T-cell (primary cell): ENCODE measurements at regions not wholly inside any gene's neighbourhood (a gene's known extent, or its start where the extent isn't known, plus 50 kb on each side); places are given as distances from the start of the nearest gene placed in this dataset.
A peak's percentile ranks its signal among the peaks of the same experiment; 100 is the strongest.

ENCODE experiments used
- ATAC-seq, 4 experiments: fragments of 200-7000 bp in 3 of 4; fragments of 150-1000 bp in 1 of 4; cut with Tn5 transposase; replicated peaks in 1 of 4; 1 replicate in 3 of 4; 2 replicates in 1 of 4; pipeline ENCODE4 v1.10.0; 2021; ENCODE audit warnings: moderate library complexity in 3 of 4, mild to moderate bottlenecking in 2 of 4, moderate number of reproducible peaks in 1 of 4
- CTCF ChIA-PET, 2 donors: fragments of 300-600 bp; sonication (Branson Sonifier 250); formaldehyde crosslinking; loops; one replicate each; lab custom pipeline; 2022; ENCODE audit warnings: antibody characterized with exemption in 2 of 2; lab: Charles Lee
- POLR2A ChIA-PET, 2 donors: fragments of 300-600 bp; sonication (Branson Sonifier 250); formaldehyde crosslinking; loops; one replicate each; lab custom pipeline; 2022; ENCODE audit warnings: antibody characterized with exemption in 2 of 2; lab: Charles Lee
- DNase-seq, 35 experiments: peaks; one replicate each; pipeline versions ENCODE4 v3.0.0 to v3.0.0-alpha.2; 2013 to 2023
- H3K27ac ChIP-seq: one replicate; pipeline ENCODE4 v1.5.1; 2013; ENCODE audit warnings: low read length
- H3K27me3 ChIP-seq, 2 experiments: replicated peaks in 1 of 2; 1 replicate in 1 of 2; 2 replicates in 1 of 2; pipeline versions ENCODE4 v1.6.1 to v1.7.0; 2013; ENCODE audit warnings: low read length in 1 of 2, mixed read lengths in 1 of 2; ENCODE audit not compliant: control insufficient read depth in 2 of 2, insufficient read depth in 2 of 2; ENCODE audit errors: extremely low read depth in 1 of 2
- H3K36me3 ChIP-seq, 2 donors: 1 replicate in 1 of 2; 2 replicates in 1 of 2; pipeline versions ENCODE4 v1.6.1 to v1.7.0; 2013; ENCODE audit warnings: low read length in 1 of 2; ENCODE audit not compliant: control insufficient read depth in 2 of 2, insufficient read depth in 1 of 2; ENCODE audit errors: extremely low read depth in 1 of 2
- H3K4me1 ChIP-seq, 2 experiments: 1 replicate in 1 of 2; 2 replicates in 1 of 2; pipeline versions ENCODE4 v1.6.1 to v1.7.0; 2013; ENCODE audit warnings: low read length in 2 of 2, mixed read lengths in 1 of 2; ENCODE audit not compliant: insufficient read depth in 2 of 2, control insufficient read depth in 1 of 2; ENCODE audit errors: extremely low read depth in 1 of 2
- H3K4me3 ChIP-seq, 2 donors: 1 replicate in 1 of 2; 2 replicates in 1 of 2; pipeline versions ENCODE4 v1.5.1 to v1.7.0; 2013; ENCODE audit warnings: mild to moderate bottlenecking in 2 of 2, low read length in 1 of 2, moderate library complexity in 1 of 2; ENCODE audit not compliant: control insufficient read depth in 1 of 2; ENCODE audit errors: extremely low read depth in 1 of 2
- H3K9me3 ChIP-seq: 2 replicates; pipeline ENCODE4 v1.7.0; 2013
- H3K27ac Mint-ChIP-seq, 2 donors: one replicate each; pipeline ENCODE4 v1.8.0; 2020 to 2021; ENCODE audit warnings: mild to moderate bottlenecking in 2 of 2, mixed read lengths in 2 of 2
- H3K27me3 Mint-ChIP-seq, 2 donors: one replicate each; pipeline ENCODE4 v1.8.0; 2021 to 2022; ENCODE audit warnings: mixed read lengths in 2 of 2
- H3K36me3 Mint-ChIP-seq: one replicate; pipeline ENCODE4 v1.8.0; 2021; ENCODE audit warnings: mixed read lengths
- H3K4me1 Mint-ChIP-seq, 3 donors: one replicate each; pipeline ENCODE4 v1.8.0; 2020 to 2022; ENCODE audit warnings: mixed read lengths in 3 of 3, mild to moderate bottlenecking in 1 of 3
- H3K4me3 Mint-ChIP-seq, 3 donors: one replicate each; pipeline ENCODE4 v1.8.0; 2020 to 2022; ENCODE audit warnings: mild to moderate bottlenecking in 3 of 3, mixed read lengths in 3 of 3, moderate library complexity in 3 of 3
- H3K9me3 Mint-ChIP-seq, 3 donors: one replicate each; pipeline ENCODE4 v1.8.0; 2020 to 2022; ENCODE audit warnings: mixed read lengths in 3 of 3
- WGBS: methylation state at CpG from one replicate; pipeline ENCODE4 v1.1.5; 2013; ENCODE audit warnings: missing lambda C conversion rate; ENCODE audit not compliant: insufficient coverage; 5-methylcytosine and 5-hydroxymethylcytosine counted together

GRCh38 chr1:58084266-58084665 lies 462.3 kb downstream of the OMA1 start:
- CTCF ChIA-PET = no interaction called here
- H3K36me3 Mint-ChIP-seq = no peaks in the 10 kb centered on the region

GRCh38 chr1:58082596-58082995 lies 463.9 kb downstream of the OMA1 start:
- H3K27me3 Mint-ChIP-seq = peaks cover 2 to 23% of the 10 kb centered on the region in 2 donors
- H3K4me1 ChIP-seq = no peaks in the 10 kb centered on the region

More at GRCh38 chr1:58084266-58084665, 462.3 kb downstream of the OMA1 start:
- H3K9me3 Mint-ChIP-seq = no peaks in the 10 kb centered on the region
- POLR2A ChIA-PET = no interaction called here
- WGBS = 75% methylated on average over 2 of the region's 3 CpGs
- peaks cover 4 to 32% of the 10 kb centered on the region in 2 donors for H3K27me3 Mint-ChIP-seq
- ATAC-seq = peak in 1 of 4 experiments; percentile 11
- Histone ChIP-seq H3K27me3 (no peaks in the 10 kb centered on the region), H3K9me3 (no peaks in the 10 kb centered on the region), H3K36me3 (no peaks in the 10 kb centered on the region), H3K4me3 (no peak overlapping the region), H3K27ac (no peak overlapping the region), H3K4me1 (no peaks in the 10 kb centered on the region)
- H3K4me3 Mint-ChIP-seq = no peak overlapping the region
- no peak overlapping the region for H3K27ac Mint-ChIP-seq
- DNase-seq = no peak
- no peaks in the 10 kb centered on the region for H3K4me1 Mint-ChIP-seq

GRCh38 chr1:58076258-58076657 lies 470.3 kb downstream of the OMA1 start:
- H3K4me3 Mint-ChIP-seq = no peak overlapping the region
- DNase-seq (no peak), ATAC-seq (no peak)
- Histone ChIP-seq H3K4me1 (no peaks in the 10 kb centered on the region), H3K4me3 (no peak overlapping the region), H3K36me3 (no peaks in the 10 kb centered on the region), H3K27me3 (no peaks in the 10 kb centered on the region), H3K9me3 (no peaks in the 10 kb centered on the region), H3K27ac (no peak overlapping the region)
- H3K36me3 Mint-ChIP-seq = no peaks in the 10 kb centered on the region
- H3K9me3 Mint-ChIP-seq = no peaks in the 10 kb centered on the region
- ChIA-PET POLR2A (no interaction called here), CTCF (no interaction called here)
- WGBS = 80% methylated on average over 1 of the region's 2 CpGs
- H3K27ac Mint-ChIP-seq = no peak overlapping the region
- H3K4me1 Mint-ChIP-seq = no peaks in the 10 kb centered on the region
- H3K27me3 Mint-ChIP-seq = peaks cover 0 to 10% of the 10 kb centered on the region in 2 donors

More at GRCh38 chr1:58082596-58082995, 463.9 kb downstream of the OMA1 start:
- DNase-seq (no peak), ATAC-seq (no peak)
- 87% methylated on average over 5 of the region's 5 CpGs for WGBS
- Histone ChIP-seq H3K36me3 (no peaks in the 10 kb centered on the region), H3K27ac (no peak overlapping the region), H3K27me3 (no peaks in the 10 kb centered on the region), H3K9me3 (no peaks in the 10 kb centered on the region), H3K4me3 (no peak overlapping the region)
- Mint-ChIP-seq H3K9me3 (no peaks in the 10 kb centered on the region), H3K27ac (no peak overlapping the region), H3K4me1 (no peaks in the 10 kb centered on the region), H3K36me3 (no peaks in the 10 kb centered on the region), H3K4me3 (no peak overlapping the region)
- CTCF ChIA-PET = interaction anchor here in 1 of 2 donors (0.7 kb wide), 1 partner anchor 12 kb away, joined by 3 read pairs; no protein-coding TSS in a partner anchor
- POLR2A ChIA-PET = no interaction called here

- H3K27me3 ChIP-seq = no peaks in the 10 kb centered on the region
- WGBS = no CpG with 5 or more reads among the region's 1 CpG
- Mint-ChIP-seq H3K36me3 (no peaks in the 10 kb centered on the region), H3K4me3 (no peak overlapping the region), H3K4me1 (no peaks in the 10 kb centered on the region), H3K27me3 (peaks cover 0 to 10% of the 10 kb centered on the region in 2 donors), H3K27ac (no peak overlapping the region), H3K9me3 (no peaks in the 10 kb centered on the region)
- POLR2A ChIA-PET = no interaction called here
- no peak overlapping the region for H3K27ac ChIP-seq
- no peak for DNase-seq
- H3K36me3 ChIP-seq = no peaks in the 10 kb centered on the region
- H3K9me3 ChIP-seq = no peaks in the 10 kb centered on the region
- H3K4me3 ChIP-seq = no peak overlapping the region
- no peaks in the 10 kb centered on the region for H3K4me1 ChIP-seq
- no peak for ATAC-seq
- CTCF ChIA-PET = no interaction called here
Observed at GRCh38 chr1:58075188-58075578, 471.3 kb downstream of the OMA1 start.

GRCh38 chr1:58072450-58072849 lies 474.1 kb downstream of the OMA1 start:
- Mint-ChIP-seq H3K27ac (no peak overlapping the region), H3K36me3 (no peaks in the 10 kb centered on the region), H3K4me3 (no peak overlapping the region), H3K9me3 (no peaks in the 10 kb centered on the region), H3K27me3 (no peaks in the 10 kb centered on the region), H3K4me1 (no peaks in the 10 kb centered on the region)
- Histone ChIP-seq H3K4me3 (no peak overlapping the region), H3K27me3 (no peaks in the 10 kb centered on the region), H3K36me3 (no peaks in the 10 kb centered on the region), H3K27ac (no peak overlapping the region), H3K9me3 (no peaks in the 10 kb centered on the region), H3K4me1 (no peaks in the 10 kb centered on the region)
- POLR2A ChIA-PET = no interaction called here
- CTCF ChIA-PET = no interaction called here
- WGBS = no CpG with 5 or more reads among the region's 4 CpGs
- no peak for DNase-seq
- ATAC-seq = no peak

- WGBS = no CpG with 5 or more reads among the region's 4 CpGs
- H3K4me3 Mint-ChIP-seq = no peak overlapping the region
- Histone ChIP-seq H3K4me3 (no peak overlapping the region), H3K4me1 (no peaks in the 10 kb centered on the region), H3K9me3 (no peaks in the 10 kb centered on the region), H3K36me3 (no peaks in the 10 kb centered on the region), H3K27ac (no peak overlapping the region), H3K27me3 (no peaks in the 10 kb centered on the region)
- H3K27me3 Mint-ChIP-seq = no peaks in the 10 kb centered on the region
- no peaks in the 10 kb centered on the region for H3K36me3 Mint-ChIP-seq
- CTCF ChIA-PET = no interaction called here
- H3K4me1 Mint-ChIP-seq = no peaks in the 10 kb centered on the region
- H3K27ac Mint-ChIP-seq = no peak overlapping the region
- DNase-seq (no peak), ATAC-seq (no peak)
- no peaks in the 10 kb centered on the region for H3K9me3 Mint-ChIP-seq
- POLR2A ChIA-PET = no interaction called here
Observed at GRCh38 chr1:58067082-58067481, 479.4 kb downstream of the OMA1 start.

- no peak for DNase-seq
- no peaks in the 10 kb centered on the region for H3K36me3 Mint-ChIP-seq
- H3K27me3 Mint-ChIP-seq = no peaks in the 10 kb centered on the region
- no peak overlapping the region for H3K27ac ChIP-seq
- no peak overlapping the region for H3K4me3 ChIP-seq
- no peaks in the 10 kb centered on the region for H3K9me3 Mint-ChIP-seq
- no peak overlapping the region for H3K27ac Mint-ChIP-seq
- H3K9me3 ChIP-seq = no peaks in the 10 kb centered on the region
- peaks cover 0 to 3% of the 10 kb centered on the region in 2 experiments for H3K27me3 ChIP-seq
- H3K4me1 Mint-ChIP-seq = no peaks in the 10 kb centered on the region
- H3K36me3 ChIP-seq = no peaks in the 10 kb centered on the region
- no peak overlapping the region for H3K4me3 Mint-ChIP-seq
- ATAC-seq = no peak
- no peaks in the 10 kb centered on the region for H3K4me1 ChIP-seq
- WGBS = 100% methylated on average over 5 of the region's 6 CpGs
- POLR2A ChIA-PET = no interaction called here
- CTCF ChIA-PET = no interaction called here
Observed at GRCh38 chr1:58065520-58065919, 481.0 kb downstream of the OMA1 start.
